Ecto neural progenitor cell (in vitro differentiated cells): ENCODE measurements at regions not wholly inside any gene's neighbourhood (a gene's known extent, or its start where the extent isn't known, plus 50 kb on each side); places are given as distances from the start of the nearest gene placed in this dataset.

Experiments
- DNase-seq: peaks from one replicate; pipeline ENCODE4 v3.0.0-alpha.2; 2018; ENCODE audit warnings: low spot score

GRCh38 chr14:104514156-104514848 is 65.3 kb upstream of the C14orf180 start:
- DNase-seq: no peak

GRCh38 chr14:104515059-104515810 is 64.3 kb upstream of the C14orf180 start:
- DNase-seq: peak; percentile 34

- peak; percentile 34 for DNase-seq
Observed at GRCh38 chr14:104515811-104516780, 63.5 kb upstream of the C14orf180 start.

GRCh38 chr14:104516906-104517305 is 62.7 kb upstream of the C14orf180 start:
- DNase-seq: no peak

- no peak for DNase-seq
Observed at GRCh38 chr14:104517426-104517825, 62.1 kb upstream of the C14orf180 start.

GRCh38 chr14:104517867-104518266 is 61.7 kb upstream of the C14orf180 start:
- DNase-seq: no peak

GRCh38 chr14:104518659-104519350 is 60.8 kb upstream of the C14orf180 start:
- no peak for DNase-seq

GRCh38 chr14:104519721-104520120 is 59.8 kb upstream of the C14orf180 start:
- no peak for DNase-seq

GRCh38 chr14:104520620-104521410 is 58.7 kb upstream of the C14orf180 start:
- no peak for DNase-seq

GRCh38 chr14:104521816-104522745 is 57.5 kb upstream of the C14orf180 start:
- DNase-seq: no peak

- no peak for DNase-seq
Observed at GRCh38 chr14:104522926-104523545, 56.5 kb upstream of the C14orf180 start.

GRCh38 chr14:104523546-104523935 is 56.0 kb upstream of the C14orf180 start:
- DNase-seq: peak; percentile 36

GRCh38 chr14:104524726-104525125 is 54.8 kb upstream of the C14orf180 start:
- DNase-seq: no peak

- DNase-seq: no peak
Observed at GRCh38 chr14:104526723-104527645, 52.6 kb upstream of the C14orf180 start.

- no peak for DNase-seq
Observed at GRCh38 chr14:104527857-104528459, 51.6 kb upstream of the C14orf180 start.

- DNase-seq: no peak
Observed at GRCh38 chr14:104528496-104528895, 51.1 kb upstream of the C14orf180 start.
